ENCODE measurements at regions not wholly inside any gene's neighbourhood (a gene's known extent, or its start where the extent isn't known, plus 50 kb on each side); places are given as distances from the start of the nearest gene placed in this dataset.

GRCh38 chr9:6121707-6122106 is 93.9 kb upstream of the IL33 start:
- Histone ChIP-seq H3K27ac (ENCODE audit: low read depth, low read length) (no peak overlapping the region), H3K4me3 (ENCODE audit: low read depth, low read length) (no peak overlapping the region), H3K9me3 (ENCODE audit: control insufficient read depth, insufficient read depth, low read length) (no peaks in the 10 kb centered on the region), H3K27me3 (ENCODE audit: control insufficient read depth, insufficient read depth, low read length) (no peaks in the 10 kb centered on the region)
- ChIA-PET POLR2A (no interaction called here), CTCF (no interaction called here)
- no peak for DNase-seq (ENCODE audit: low read depth, low spot score)
- TF ChIP-seq, protein P1, sequence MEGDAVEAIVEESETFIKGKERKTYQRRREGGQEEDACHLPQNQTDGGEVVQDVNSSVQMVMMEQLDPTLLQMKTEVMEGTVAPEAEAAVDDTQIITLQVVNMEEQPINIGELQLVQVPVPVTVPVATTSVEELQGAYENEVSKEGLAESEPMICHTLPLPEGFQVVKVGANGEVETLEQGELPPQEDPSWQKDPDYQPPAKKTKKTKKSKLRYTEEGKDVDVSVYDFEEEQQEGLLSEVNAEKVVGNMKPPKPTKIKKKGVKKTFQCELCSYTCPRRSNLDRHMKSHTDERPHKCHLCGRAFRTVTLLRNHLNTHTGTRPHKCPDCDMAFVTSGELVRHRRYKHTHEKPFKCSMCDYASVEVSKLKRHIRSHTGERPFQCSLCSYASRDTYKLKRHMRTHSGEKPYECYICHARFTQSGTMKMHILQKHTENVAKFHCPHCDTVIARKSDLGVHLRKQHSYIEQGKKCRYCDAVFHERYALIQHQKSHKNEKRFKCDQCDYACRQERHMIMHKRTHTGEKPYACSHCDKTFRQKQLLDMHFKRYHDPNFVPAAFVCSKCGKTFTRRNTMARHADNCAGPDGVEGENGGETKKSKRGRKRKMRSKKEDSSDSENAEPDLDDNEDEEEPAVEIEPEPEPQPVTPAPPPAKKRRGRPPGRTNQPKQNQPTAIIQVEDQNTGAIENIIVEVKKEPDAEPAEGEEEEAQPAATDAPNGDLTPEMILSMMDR (IDR thresholded peaks at IDR 0.05; ENCODE audit: low read depth, low read length), result no peak

DNA sequence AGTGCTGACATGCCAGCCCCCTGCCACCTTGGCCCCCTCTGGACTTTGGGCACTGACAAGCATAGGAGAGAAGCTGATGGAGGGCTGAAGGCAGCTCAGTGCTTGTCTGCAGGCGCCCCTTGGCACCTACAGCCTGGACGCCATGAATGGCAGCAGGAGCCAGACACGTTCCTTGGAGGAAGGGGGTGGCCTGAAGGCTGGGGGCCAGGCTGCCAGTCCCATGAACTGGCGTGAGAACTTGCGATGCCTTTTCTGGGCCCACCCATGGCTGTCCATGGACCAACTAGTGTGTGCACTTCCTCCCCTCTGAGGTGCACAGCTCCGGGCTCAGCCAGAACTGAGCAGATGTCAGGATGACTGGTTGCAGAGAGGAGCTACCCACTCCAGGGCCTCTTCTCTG is 99.0 kb upstream of the RANBP6 start:
- ChIA-PET POLR2A (no interaction called here), CTCF (no interaction called here)
- H3K9me3 ChIP-seq (ENCODE audit: control insufficient read depth, insufficient read depth, low read length), result peaks cover 9% of the 10 kb centered on the region; the same call in 1 of the 2 replicates
- no peak for DNase-seq (ENCODE audit: low read depth, low spot score)
- H3K4me3 ChIP-seq (ENCODE audit: low read depth, low read length), result no peak overlapping the region
- no peak overlapping the region for H3K27ac ChIP-seq (ENCODE audit: low read depth, low read length)
- TF ChIP-seq, protein P1 (IDR thresholded peaks at IDR 0.05; ENCODE audit: low read depth, low read length), result no peak
- H3K27me3 ChIP-seq (ENCODE audit: control insufficient read depth, insufficient read depth, low read length), result no peaks in the 10 kb centered on the region

- POLR2A ChIA-PET, result no interaction called here
- Histone ChIP-seq H3K9me3 (ENCODE audit: control insufficient read depth, insufficient read depth, low read length) (peaks cover 9% of the 10 kb centered on the region; the same call in 1 of the 2 replicates), H3K27me3 (ENCODE audit: control insufficient read depth, insufficient read depth, low read length) (no peaks in the 10 kb centered on the region), H3K27ac (ENCODE audit: low read depth, low read length) (no peak overlapping the region), H3K4me3 (ENCODE audit: low read depth, low read length) (no peak overlapping the region)
- CTCF ChIA-PET, result no interaction called here
- TF ChIP-seq, protein P1 (IDR thresholded peaks at IDR 0.05; ENCODE audit: low read depth, low read length), result no peak
- no peak for DNase-seq (ENCODE audit: low read depth, low spot score)
Observed at GRCh38 chr9:6113819-6114218, 98.4 kb upstream of the RANBP6 start.

GRCh38 chr9:6113312-6113711 is 97.9 kb upstream of the RANBP6 start:
- Histone ChIP-seq H3K4me3 (ENCODE audit: low read depth, low read length) (no peak overlapping the region), H3K27ac (ENCODE audit: low read depth, low read length) (no peak overlapping the region), H3K27me3 (ENCODE audit: control insufficient read depth, insufficient read depth, low read length) (no peaks in the 10 kb centered on the region), H3K9me3 (ENCODE audit: control insufficient read depth, insufficient read depth, low read length) (peaks cover 9% of the 10 kb centered on the region; the same call in 1 of the 2 replicates)
- DNase-seq (ENCODE audit: low read depth, low spot score), result no peak
- TF ChIP-seq, protein P1 (IDR thresholded peaks at IDR 0.05; ENCODE audit: low read depth, low read length), result no peak
- ChIA-PET POLR2A (no interaction called here), CTCF (no interaction called here)

- Histone ChIP-seq H3K27ac (ENCODE audit: low read depth, low read length) (peak overlapping the region; percentile 48), H3K27me3 (ENCODE audit: control insufficient read depth, insufficient read depth, low read length) (no peaks in the 10 kb centered on the region), H3K9me3 (ENCODE audit: control insufficient read depth, insufficient read depth, low read length) (peaks cover 9% of the 10 kb centered on the region; the same call in 1 of the 2 replicates), H3K4me3 (ENCODE audit: low read depth, low read length) (no peak overlapping the region)
- CTCF ChIA-PET, result interaction anchor here (1.4 kb wide), 1 partner anchor 196 kb away, joined by 4 read pairs; no protein-coding TSS in a partner anchor
- DNase-seq (ENCODE audit: low read depth, low spot score), result no peak
- POLR2A ChIA-PET, result interaction anchor here (0.7 kb wide), 1 partner anchor 129 kb away, joined by 3 read pairs; no protein-coding TSS in a partner anchor
- TF ChIP-seq, protein P1 (IDR thresholded peaks at IDR 0.05; ENCODE audit: low read depth, low read length), result no peak
Observed at GRCh38 chr9:6109986-6110385, 94.6 kb upstream of the RANBP6 start.
